ENCODE measurements at regions not wholly inside any gene's neighbourhood (a gene's known extent, or its start where the extent isn't known, plus 50 kb on each side); places are given as distances from the start of the nearest gene placed in this dataset.

- no peak overlapping the region for H3K4me3 Mint-ChIP-seq
- H3K27ac Mint-ChIP-seq: no peak overlapping the region
- no peaks in the 10 kb centered on the region for H3K36me3 Mint-ChIP-seq (ENCODE audit: low read depth)
- Histone ChIP-seq H3K36me3 (ENCODE audit: control insufficient read depth, insufficient read depth, low read length) (no peaks in the 10 kb centered on the region), H3K4me1 (ENCODE audit: control insufficient read depth, insufficient read depth, low read length) (peaks cover 11% of the 10 kb centered on the region), H3K4me3 (ENCODE audit: low read length) (no peak overlapping the region), H3K9me3 (ENCODE audit: control insufficient read depth, low read length) (no peaks in the 10 kb centered on the region), H3K27me3 (ENCODE audit: control insufficient read depth, insufficient read depth, low read length, poor library complexity, severe bottlenecking) (no peaks in the 10 kb centered on the region), H3K27ac (ENCODE audit: low read depth, low read length) (no peak overlapping the region), H3K9ac (ENCODE audit: extremely low read depth, low read length, poor library complexity, severe bottlenecking) (no peak overlapping the region)
- no peaks in the 10 kb centered on the region for H3K9me3 Mint-ChIP-seq
- peaks cover 33% of the 10 kb centered on the region for H3K4me1 Mint-ChIP-seq
- no peak for TF ChIP-seq CTCF (conservative IDR thresholded peaks at IDR 0.05)
- no peaks in the 10 kb centered on the region for H3K27me3 Mint-ChIP-seq (ENCODE audit: insufficient read depth)
- DNase-seq: no peak
- 93 to 98% methylated on average over 8 to 13 of the region's 13 CpGs for WGBS, 2 experiments (ENCODE audit: insufficient coverage in 1 of 2, insufficient read length in 1 of 2)
Observed at GRCh38 chr9:13429301-13430190, 150.1 kb upstream of the MPDZ start.

- Mint-ChIP-seq H3K36me3 (ENCODE audit: low read depth) (no peaks in the 10 kb centered on the region), H3K4me1 (peaks cover 25% of the 10 kb centered on the region), H3K9me3 (no peaks in the 10 kb centered on the region), H3K4me3 (no peak overlapping the region), H3K27ac (no peak overlapping the region), H3K27me3 (ENCODE audit: insufficient read depth) (no peaks in the 10 kb centered on the region)
- peaks cover 4% of the 10 kb centered on the region for H3K4me1 ChIP-seq (ENCODE audit: control insufficient read depth, insufficient read depth, low read length)
- no peaks in the 10 kb centered on the region for H3K36me3 ChIP-seq (ENCODE audit: control insufficient read depth, insufficient read depth, low read length)
- no peaks in the 10 kb centered on the region for H3K9me3 ChIP-seq (ENCODE audit: control insufficient read depth, low read length)
- H3K27me3 ChIP-seq (ENCODE audit: control insufficient read depth, insufficient read depth, low read length, poor library complexity, severe bottlenecking): no peaks in the 10 kb centered on the region
- H3K4me3 ChIP-seq (ENCODE audit: low read length): no peak overlapping the region
- H3K27ac ChIP-seq (ENCODE audit: low read depth, low read length): no peak overlapping the region
- WGBS, 2 experiments (ENCODE audit: insufficient coverage in 1 of 2, insufficient read length in 1 of 2): 96% methylated on average over 4 of the region's 4 CpGs; no CpG with 5 or more reads in 1 of the 2 experiments
- TF ChIP-seq CTCF (conservative IDR thresholded peaks at IDR 0.05): no peak
- no peak for DNase-seq
- no peak overlapping the region for H3K9ac ChIP-seq (ENCODE audit: extremely low read depth, low read length, poor library complexity, severe bottlenecking)
Observed at GRCh38 chr9:13428766-13429165, 149.3 kb upstream of the MPDZ start.

GRCh38 chr9:13427587-13427986 lies 148.1 kb upstream of the MPDZ start:
- Mint-ChIP-seq H3K36me3 (ENCODE audit: low read depth) (no peaks in the 10 kb centered on the region), H3K9me3 (no peaks in the 10 kb centered on the region), H3K27ac (no peak overlapping the region), H3K4me1 (peaks cover 25% of the 10 kb centered on the region), H3K27me3 (ENCODE audit: insufficient read depth) (no peaks in the 10 kb centered on the region), H3K4me3 (no peak overlapping the region)
- DNase-seq: no peak
- Histone ChIP-seq H3K4me1 (ENCODE audit: control insufficient read depth, insufficient read depth, low read length) (peaks cover 4% of the 10 kb centered on the region), H3K9ac (ENCODE audit: extremely low read depth, low read length, poor library complexity, severe bottlenecking) (no peak overlapping the region), H3K4me3 (ENCODE audit: low read length) (no peak overlapping the region), H3K9me3 (ENCODE audit: control insufficient read depth, low read length) (no peaks in the 10 kb centered on the region), H3K36me3 (ENCODE audit: control insufficient read depth, insufficient read depth, low read length) (no peaks in the 10 kb centered on the region), H3K27me3 (ENCODE audit: control insufficient read depth, insufficient read depth, low read length, poor library complexity, severe bottlenecking) (no peaks in the 10 kb centered on the region), H3K27ac (ENCODE audit: low read depth, low read length) (no peak overlapping the region)
- no CpG with 5 or more reads among the region's 3 CpGs for WGBS, 2 experiments (ENCODE audit: insufficient coverage in 1 of 2, insufficient read length in 1 of 2)
- TF ChIP-seq CTCF (conservative IDR thresholded peaks at IDR 0.05): peak; percentile 95
